Activated CD4-positive, alpha-beta memory T cell treated with anti-CD3 and anti-CD28 coated beads for 36 hours (primary cell): ENCODE measurements at regions not wholly inside any gene's neighbourhood (a gene's known extent, or its start where the extent isn't known, plus 50 kb on each side); places are given as distances from the start of the nearest gene placed in this dataset.

ENCODE experiments used
- CTCF ChIA-PET: fragments of 350-600 bp; sonication (Branson Sonifier 250); formaldehyde crosslinking; loops from one replicate; lab custom pipeline; 2021; ENCODE audit warnings: antibody characterized with exemption, inconsistent platforms; lab: Charles Lee
- POLR2A ChIA-PET: fragments of 350-600 bp; sonication (Branson Sonifier 250); formaldehyde crosslinking; loops from one replicate; lab custom pipeline; 2021; ENCODE audit warnings: antibody characterized with exemption; lab: Charles Lee
- DNase-seq: peaks from one replicate; pipeline ENCODE4 v3.0.0-alpha.2; 2020
- H3K27ac Mint-ChIP-seq: one replicate; pipeline ENCODE4 v1.8.0; 2021; ENCODE audit warnings: mixed read lengths
- H3K27me3 Mint-ChIP-seq: one replicate; pipeline ENCODE4 v1.8.0; 2021; ENCODE audit warnings: mixed read lengths
- H3K36me3 Mint-ChIP-seq: one replicate; pipeline ENCODE4 v1.8.0; 2021; ENCODE audit warnings: mixed read lengths
- H3K4me1 Mint-ChIP-seq: one replicate; pipeline ENCODE4 v1.8.0; 2021; ENCODE audit warnings: low read depth, mixed read lengths
- H3K4me3 Mint-ChIP-seq: one replicate; pipeline ENCODE4 v1.8.0; 2021; ENCODE audit warnings: mild to moderate bottlenecking, mixed read lengths
- H3K9me3 Mint-ChIP-seq: one replicate; pipeline ENCODE4 v1.8.0; 2021; ENCODE audit warnings: mixed read lengths
- intact Hi-C: fragments of 100-400 bp; cut with micrococcal nuclease; formaldehyde crosslinking; loops from one replicate; pipeline ENCODE4 v1.15.1; 2023

DNA sequence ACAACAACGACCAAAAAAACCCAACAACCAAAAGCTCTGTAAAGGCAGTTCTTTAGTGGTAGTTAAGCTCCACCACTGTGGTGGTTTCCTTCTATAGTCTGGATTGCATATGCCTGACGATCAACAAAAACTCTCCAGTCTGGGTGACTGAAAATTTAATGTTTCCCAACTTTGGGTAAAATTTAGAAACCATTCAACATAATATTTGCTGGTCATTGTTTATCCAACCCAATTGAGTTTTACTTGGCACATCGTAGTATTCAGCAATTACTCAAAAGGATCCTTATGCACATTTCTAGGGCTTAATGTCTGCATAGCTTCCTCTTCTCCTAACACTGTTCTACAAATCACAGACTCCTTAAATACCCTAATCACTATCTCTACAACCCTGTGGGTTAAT is 1080.2 kb upstream of the NRXN1 start:
- Mint-ChIP-seq H3K36me3 (no peaks in the 10 kb centered on the region), H3K27ac (no peak overlapping the region), H3K4me1 (no peaks in the 10 kb centered on the region), H3K27me3 (no peaks in the 10 kb centered on the region), H3K4me3 (no peak overlapping the region), H3K9me3 (peaks cover 4% of the 10 kb centered on the region)
- DNase-seq = no peak
- intact Hi-C loops = no loop called here
- ChIA-PET POLR2A (no interaction called here), CTCF (no interaction called here)

DNA sequence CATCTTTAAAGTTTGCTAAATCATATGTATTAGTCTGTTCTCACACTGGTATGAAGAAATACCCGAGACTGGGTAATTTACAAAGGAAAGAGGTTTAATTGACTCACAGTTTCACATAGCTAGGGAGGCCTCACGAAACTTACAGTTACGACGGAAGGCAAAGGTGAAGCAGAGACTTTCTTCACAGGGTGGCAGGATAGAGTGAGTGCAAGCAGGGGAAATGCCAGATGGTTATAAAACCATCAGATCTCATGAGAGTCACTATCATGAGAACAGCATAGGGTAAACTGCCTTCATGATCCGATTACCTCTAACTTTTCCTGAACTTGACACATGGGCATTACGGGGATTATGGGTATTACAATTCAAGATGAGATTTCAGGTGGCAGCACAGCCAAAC is 1075.2 kb upstream of the NRXN1 start:
- POLR2A ChIA-PET = no interaction called here
- no peak overlapping the region for H3K4me3 Mint-ChIP-seq
- no peaks in the 10 kb centered on the region for H3K36me3 Mint-ChIP-seq
- H3K9me3 Mint-ChIP-seq = peaks cover 3% of the 10 kb centered on the region
- intact Hi-C loops = no loop called here
- no peak for DNase-seq
- no peak overlapping the region for H3K27ac Mint-ChIP-seq
- no peaks in the 10 kb centered on the region for H3K27me3 Mint-ChIP-seq
- CTCF ChIA-PET = no interaction called here
- no peaks in the 10 kb centered on the region for H3K4me1 Mint-ChIP-seq

DNA sequence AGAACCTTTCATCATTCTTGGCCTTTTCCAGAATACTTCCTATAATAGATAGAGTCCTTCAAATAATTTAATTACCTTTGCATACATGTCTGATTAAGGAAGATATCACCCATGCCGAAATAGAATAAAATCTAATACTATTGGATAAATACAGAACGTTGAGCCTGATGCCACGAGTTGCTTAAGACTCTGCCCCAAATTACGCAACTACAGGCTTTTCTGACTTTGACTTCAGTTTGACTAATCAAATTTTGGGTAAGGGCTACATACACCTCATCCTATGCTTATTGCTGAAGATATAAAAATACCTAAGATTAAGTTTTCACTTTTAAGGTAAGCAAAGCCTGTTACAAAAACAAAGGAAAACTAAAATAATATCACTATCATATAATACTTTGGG is 1065.1 kb upstream of the NRXN1 start:
- Mint-ChIP-seq H3K27me3 (no peaks in the 10 kb centered on the region), H3K4me3 (no peak overlapping the region), H3K4me1 (no peaks in the 10 kb centered on the region), H3K9me3 (peaks cover 9% of the 10 kb centered on the region), H3K27ac (no peak overlapping the region), H3K36me3 (no peaks in the 10 kb centered on the region)
- DNase-seq = no peak
- ChIA-PET CTCF (no interaction called here), POLR2A (no interaction called here)
- intact Hi-C loops = no loop called here

DNA sequence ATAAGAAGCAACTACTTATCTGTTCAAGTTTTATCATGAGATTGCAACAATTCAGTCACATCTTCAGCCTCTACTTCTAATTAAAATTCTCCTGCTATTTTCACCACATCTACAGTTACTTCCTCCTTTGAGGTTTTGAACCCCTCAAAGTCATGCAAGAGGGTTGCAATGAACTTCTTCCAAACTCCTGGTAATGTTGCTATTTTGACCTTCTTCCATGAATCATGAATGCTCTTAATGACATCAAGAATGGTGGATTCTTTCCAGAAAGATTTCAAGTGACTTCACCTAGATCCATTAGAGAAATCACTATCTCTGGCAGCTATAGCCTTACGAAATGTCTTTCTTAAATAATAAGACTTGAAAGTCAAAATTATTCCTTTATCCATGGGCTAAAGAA is 1052.8 kb upstream of the NRXN1 start:
- no peak for DNase-seq
- Mint-ChIP-seq H3K4me1 (no peaks in the 10 kb centered on the region), H3K36me3 (no peaks in the 10 kb centered on the region), H3K9me3 (peaks cover 8% of the 10 kb centered on the region), H3K4me3 (no peak overlapping the region), H3K27ac (no peak overlapping the region), H3K27me3 (no peaks in the 10 kb centered on the region)
- intact Hi-C loops = no loop called here
- ChIA-PET CTCF (no interaction called here), POLR2A (no interaction called here)

DNA sequence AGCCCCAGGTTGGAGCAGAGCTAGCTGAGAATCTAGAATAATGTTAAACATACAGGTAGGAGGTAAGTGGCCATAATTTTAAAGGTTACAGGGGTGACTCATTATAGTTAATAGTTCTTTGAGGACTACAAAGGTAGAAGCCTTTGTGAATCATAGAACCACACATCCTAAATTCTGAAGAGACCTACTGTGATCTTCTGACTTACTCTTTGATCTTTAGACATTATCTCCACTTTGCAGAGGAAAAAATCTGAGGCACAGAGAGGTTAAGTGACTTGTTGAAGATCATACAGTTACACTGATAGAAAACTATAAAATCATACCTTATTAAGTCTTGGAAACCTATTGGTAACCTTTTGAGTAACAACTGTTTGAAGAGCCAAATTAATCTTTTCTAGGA is 1051.3 kb upstream of the NRXN1 start:
- Mint-ChIP-seq H3K36me3 (no peaks in the 10 kb centered on the region), H3K27ac (no peak overlapping the region), H3K4me1 (no peaks in the 10 kb centered on the region), H3K27me3 (no peaks in the 10 kb centered on the region), H3K9me3 (peaks cover 9% of the 10 kb centered on the region), H3K4me3 (no peak overlapping the region)
- POLR2A ChIA-PET = no interaction called here
- intact Hi-C loops = no loop called here
- CTCF ChIA-PET = no interaction called here
- no peak for DNase-seq

DNA sequence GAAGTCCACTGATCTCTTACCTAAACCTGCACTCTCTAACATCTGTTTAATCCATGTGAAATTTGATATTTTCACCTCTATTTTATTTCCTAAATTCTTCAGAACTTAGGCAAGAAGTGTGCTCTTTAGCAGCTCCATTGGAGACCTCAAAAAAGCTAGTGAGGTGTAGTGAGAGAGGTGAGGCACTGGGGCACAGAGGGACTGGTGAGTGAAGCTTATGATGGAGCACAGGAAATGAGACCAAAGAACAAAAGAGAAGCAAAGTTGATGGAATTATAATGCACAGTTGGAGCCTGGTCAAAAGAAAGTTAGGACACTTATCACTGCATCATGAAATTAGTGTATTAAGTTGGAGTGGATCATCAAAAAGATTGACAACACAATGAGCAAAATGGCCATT is 1050.7 kb upstream of the NRXN1 start:
- no peak overlapping the region for H3K27ac Mint-ChIP-seq
- POLR2A ChIA-PET = no interaction called here
- H3K4me3 Mint-ChIP-seq = no peak overlapping the region
- no peaks in the 10 kb centered on the region for H3K36me3 Mint-ChIP-seq
- DNase-seq = no peak
- intact Hi-C loops = no loop called here
- CTCF ChIA-PET = no interaction called here
- no peaks in the 10 kb centered on the region for H3K4me1 Mint-ChIP-seq
- no peaks in the 10 kb centered on the region for H3K27me3 Mint-ChIP-seq
- peaks cover 10% of the 10 kb centered on the region for H3K9me3 Mint-ChIP-seq

DNA sequence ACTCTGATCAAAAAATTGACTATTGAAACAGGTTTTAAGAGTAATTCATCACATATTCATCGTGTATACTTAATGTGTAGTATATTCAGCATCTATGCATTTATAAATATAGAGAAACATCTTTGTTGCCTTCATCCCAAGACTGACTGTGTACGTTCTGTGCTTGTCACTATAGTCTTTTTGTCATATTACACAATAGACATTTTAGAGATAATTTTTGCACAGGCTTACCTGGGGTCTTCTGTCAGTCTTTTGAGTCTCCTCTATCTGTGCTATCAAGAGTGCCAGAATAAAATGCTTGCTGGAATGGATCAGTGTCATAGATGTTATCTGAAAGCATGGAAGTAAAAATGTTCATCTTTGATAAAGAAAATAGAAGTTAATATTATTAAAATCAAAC is 1047.7 kb upstream of the NRXN1 start:
- peaks cover 10% of the 10 kb centered on the region for H3K9me3 Mint-ChIP-seq
- H3K36me3 Mint-ChIP-seq = no peaks in the 10 kb centered on the region
- ChIA-PET POLR2A (no interaction called here), CTCF (no interaction called here)
- no peak overlapping the region for H3K4me3 Mint-ChIP-seq
- intact Hi-C loops = no loop called here
- no peak for DNase-seq
- no peaks in the 10 kb centered on the region for H3K4me1 Mint-ChIP-seq
- no peaks in the 10 kb centered on the region for H3K27me3 Mint-ChIP-seq
- no peak overlapping the region for H3K27ac Mint-ChIP-seq

DNA sequence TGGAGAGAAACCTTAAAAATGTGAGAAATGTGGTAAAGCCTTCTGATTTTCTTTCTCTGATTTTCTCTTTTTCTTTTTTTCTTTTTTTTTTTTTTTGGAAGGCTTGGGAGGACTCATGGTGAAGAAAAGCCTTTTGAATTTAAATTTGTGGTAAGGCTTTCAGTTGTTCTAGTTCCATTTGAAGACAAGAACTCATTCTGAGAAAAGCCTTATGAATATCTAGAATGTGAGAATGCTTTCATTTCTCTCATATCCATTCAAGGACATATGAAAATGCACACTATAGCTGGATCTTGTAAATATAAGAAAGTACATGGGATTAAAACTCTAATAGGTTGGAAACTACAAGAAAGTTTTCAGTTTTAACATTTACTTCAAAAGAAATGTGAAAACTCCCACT is 1045.2 kb upstream of the NRXN1 start:
- no peak for DNase-seq
- H3K36me3 Mint-ChIP-seq = no peaks in the 10 kb centered on the region
- ChIA-PET CTCF (no interaction called here), POLR2A (no interaction called here)
- no peaks in the 10 kb centered on the region for H3K4me1 Mint-ChIP-seq
- no peak overlapping the region for H3K4me3 Mint-ChIP-seq
- H3K27ac Mint-ChIP-seq = no peak overlapping the region
- H3K27me3 Mint-ChIP-seq = no peaks in the 10 kb centered on the region
- H3K9me3 Mint-ChIP-seq = peaks cover 14% of the 10 kb centered on the region
- intact Hi-C loops = no loop called here

DNA sequence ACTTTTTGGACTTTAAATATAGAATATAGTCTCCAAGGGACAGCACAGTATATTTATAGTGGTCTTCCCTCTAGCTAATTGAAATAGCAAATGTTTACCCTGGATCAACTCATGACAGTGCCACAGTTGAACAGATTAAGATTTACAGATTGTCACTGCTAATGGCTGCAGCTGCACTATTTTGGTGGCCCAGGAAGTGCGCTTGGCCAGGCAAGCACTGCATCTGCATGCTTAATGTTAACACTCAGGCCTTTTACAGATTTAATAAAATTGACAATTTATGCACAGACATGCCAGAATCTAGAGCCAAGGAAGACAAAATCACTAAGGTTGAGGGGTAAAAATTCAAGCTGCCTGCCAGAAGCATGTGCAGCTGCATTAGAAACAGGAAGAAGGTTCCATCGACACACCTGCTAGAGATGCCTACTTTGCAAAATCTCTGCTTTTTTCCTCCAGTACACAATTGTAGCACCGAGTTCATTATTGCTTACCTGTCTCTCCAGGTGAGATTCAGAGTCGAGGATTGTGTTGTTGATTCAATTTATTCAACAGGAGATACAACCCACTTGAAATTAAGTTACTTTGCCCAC is 1042.3 kb upstream of the NRXN1 start:
- H3K9me3 Mint-ChIP-seq = peaks cover 9% of the 10 kb centered on the region
- no peaks in the 10 kb centered on the region for H3K27me3 Mint-ChIP-seq
- H3K36me3 Mint-ChIP-seq = no peaks in the 10 kb centered on the region
- H3K4me1 Mint-ChIP-seq = no peaks in the 10 kb centered on the region
- CTCF ChIA-PET = no interaction called here
- H3K4me3 Mint-ChIP-seq = no peak overlapping the region
- POLR2A ChIA-PET = no interaction called here
- no peak for DNase-seq
- H3K27ac Mint-ChIP-seq = no peak overlapping the region
- intact Hi-C loops = no loop called here

DNA sequence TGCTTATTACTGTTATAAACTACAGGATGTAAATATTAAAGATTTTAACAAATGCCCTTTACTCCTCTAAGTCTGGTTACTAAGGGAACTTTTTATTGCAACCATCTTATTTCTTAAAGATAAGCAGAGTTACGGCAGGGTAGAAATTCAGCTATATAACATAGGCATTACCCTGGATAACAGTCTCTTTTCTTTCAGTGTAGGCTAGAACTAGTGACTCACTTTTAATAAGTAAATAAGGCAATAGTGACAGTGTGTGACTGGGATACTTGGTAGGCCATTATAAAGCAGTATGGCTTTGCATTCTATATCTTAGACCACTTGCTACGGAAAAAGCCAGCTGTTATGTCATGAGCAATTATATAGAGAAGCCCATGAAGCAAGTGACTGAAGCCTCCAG is 1041.0 kb upstream of the NRXN1 start:
- intact Hi-C loops = no loop called here
- peaks cover 8% of the 10 kb centered on the region for H3K9me3 Mint-ChIP-seq
- H3K27me3 Mint-ChIP-seq = no peaks in the 10 kb centered on the region
- POLR2A ChIA-PET = no interaction called here
- CTCF ChIA-PET = no interaction called here
- H3K4me1 Mint-ChIP-seq = no peaks in the 10 kb centered on the region
- no peak overlapping the region for H3K27ac Mint-ChIP-seq
- H3K36me3 Mint-ChIP-seq = no peaks in the 10 kb centered on the region
- no peak overlapping the region for H3K4me3 Mint-ChIP-seq
- DNase-seq = no peak

DNA sequence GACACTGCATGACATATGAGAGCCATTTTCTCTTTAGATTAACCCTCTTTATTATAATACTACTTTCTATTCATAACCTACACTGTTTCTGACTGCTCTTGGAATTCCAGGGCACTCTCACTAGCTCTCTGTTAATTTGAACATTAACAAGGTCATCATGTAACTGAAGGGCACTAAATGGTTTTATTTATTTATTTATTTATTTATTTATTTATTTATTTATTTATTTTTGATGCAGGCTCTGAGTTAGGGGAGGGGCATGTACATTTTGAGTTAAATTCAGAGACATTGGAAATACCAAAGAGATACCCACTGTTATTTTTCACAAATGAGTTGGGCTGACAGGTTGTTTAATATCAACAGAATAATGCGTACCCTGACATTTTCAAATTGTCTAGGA is 1038.7 kb upstream of the NRXN1 start:
- ChIA-PET CTCF (no interaction called here), POLR2A (no interaction called here)
- Mint-ChIP-seq H3K4me1 (no peaks in the 10 kb centered on the region), H3K27ac (no peak overlapping the region), H3K4me3 (no peak overlapping the region), H3K27me3 (no peaks in the 10 kb centered on the region), H3K9me3 (peaks cover 8% of the 10 kb centered on the region), H3K36me3 (no peaks in the 10 kb centered on the region)
- no peak for DNase-seq
- intact Hi-C loops = no loop called here

DNA sequence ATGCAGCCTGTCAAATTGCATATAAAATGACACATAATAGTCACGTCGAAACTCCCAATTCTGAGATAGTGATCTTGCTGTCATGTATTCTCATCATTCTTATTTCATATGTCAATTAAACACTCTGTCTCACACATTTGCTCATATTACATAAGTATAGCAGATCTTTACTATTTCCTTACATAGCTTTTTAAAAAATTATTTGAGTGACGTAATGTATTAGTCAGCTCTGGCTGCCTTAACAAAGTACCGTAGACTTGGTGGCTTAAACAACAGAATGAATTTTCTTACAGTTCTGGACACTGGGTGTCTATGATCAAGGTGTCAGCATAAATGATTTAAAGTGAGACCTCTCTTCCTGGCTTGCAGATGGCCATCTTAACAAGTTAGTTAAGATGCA is 1032.3 kb upstream of the NRXN1 start:
- DNase-seq = no peak
- Mint-ChIP-seq H3K27ac (no peak overlapping the region), H3K27me3 (no peaks in the 10 kb centered on the region), H3K9me3 (peaks cover 15% of the 10 kb centered on the region), H3K36me3 (no peaks in the 10 kb centered on the region), H3K4me3 (no peak overlapping the region), H3K4me1 (no peaks in the 10 kb centered on the region)
- intact Hi-C loops = no loop called here
- ChIA-PET CTCF (no interaction called here), POLR2A (no interaction called here)

DNA sequence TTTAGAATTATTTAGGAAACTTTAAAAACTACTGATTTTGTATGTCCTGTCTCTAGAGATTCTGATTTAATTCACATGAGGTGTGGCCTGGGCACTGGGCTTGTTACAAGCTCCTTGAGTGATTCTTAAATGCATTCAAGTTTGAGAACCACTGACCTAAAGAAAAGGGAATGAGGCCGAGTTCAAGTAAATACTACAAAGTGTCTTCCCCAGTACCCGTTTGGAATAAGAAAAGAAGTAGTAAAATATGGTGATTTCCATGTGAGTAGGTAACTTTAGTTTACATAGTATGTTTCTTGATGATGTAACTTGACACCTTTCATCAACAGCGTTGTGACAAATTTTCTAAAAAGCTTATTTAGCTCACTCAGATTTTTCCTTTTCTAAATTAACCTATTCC is 1022.9 kb upstream of the NRXN1 start:
- Mint-ChIP-seq H3K36me3 (no peaks in the 10 kb centered on the region), H3K27ac (no peak overlapping the region), H3K4me3 (no peak overlapping the region), H3K27me3 (no peaks in the 10 kb centered on the region), H3K4me1 (no peaks in the 10 kb centered on the region), H3K9me3 (peaks cover 25% of the 10 kb centered on the region)
- CTCF ChIA-PET = no interaction called here
- intact Hi-C loops = no loop called here
- POLR2A ChIA-PET = no interaction called here
- no peak for DNase-seq

DNA sequence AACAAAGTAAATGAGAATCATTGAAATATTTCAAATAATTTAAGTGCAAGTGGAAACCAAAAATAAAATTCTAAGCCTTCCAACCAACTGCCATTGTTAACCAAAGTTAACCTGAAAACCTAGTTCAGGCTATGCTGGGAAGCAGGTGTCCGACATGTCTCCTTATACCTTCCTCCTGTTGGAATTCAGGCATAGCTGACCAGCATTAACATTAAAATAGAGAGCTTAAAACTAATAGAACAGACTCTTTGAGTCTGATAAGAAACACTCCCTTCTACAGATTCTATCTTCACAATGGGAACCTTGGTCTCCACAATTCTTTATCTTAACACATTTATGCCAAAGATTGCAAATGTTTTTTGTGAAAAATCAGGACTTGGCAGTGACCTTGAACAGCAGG is 1004.9 kb upstream of the NRXN1 start:
- no peaks in the 10 kb centered on the region for H3K4me1 Mint-ChIP-seq
- DNase-seq = no peak
- CTCF ChIA-PET = no interaction called here
- H3K9me3 Mint-ChIP-seq = no peaks in the 10 kb centered on the region
- no peaks in the 10 kb centered on the region for H3K27me3 Mint-ChIP-seq
- H3K36me3 Mint-ChIP-seq = no peaks in the 10 kb centered on the region
- intact Hi-C loops = no loop called here
- POLR2A ChIA-PET = no interaction called here
- H3K27ac Mint-ChIP-seq = no peak overlapping the region
- H3K4me3 Mint-ChIP-seq = no peak overlapping the region
